Osteoblast (primary cell): ENCODE measurements at regions not wholly inside any gene's neighbourhood (a gene's known extent, or its start where the extent isn't known, plus 50 kb on each side); places are given as distances from the start of the nearest gene placed in this dataset.

Source experiments
- DNase-seq: peaks from one replicate; pipeline ENCODE4 v3.0.0; 2011; ENCODE audit warnings: low spot score, mixed read lengths; ENCODE audit not compliant: insufficient read length; ENCODE audit errors: missing footprints
- H2AFZ ChIP-seq: 2 replicates; pipeline ENCODE4 v1.6.0; 2011; ENCODE audit warnings: mild to moderate bottlenecking, low read length
- H3K27ac ChIP-seq: 2 replicates; pipeline ENCODE4 v1.5.1; 2011; ENCODE audit warnings: mild to moderate bottlenecking, low read depth, low read length, moderate library complexity
- H3K27me3 ChIP-seq: 2 replicates; pipeline ENCODE4 v1.6.0; 2012; ENCODE audit warnings: mild to moderate bottlenecking, control low read depth, inconsistent platforms, low read length, moderate library complexity; ENCODE audit not compliant: insufficient read depth
- H3K36me3 ChIP-seq: 2 replicates; pipeline ENCODE4 v1.5.1; 2011; ENCODE audit warnings: mild to moderate bottlenecking, low read length, control low read depth, moderate library complexity; ENCODE audit not compliant: insufficient read depth
- H3K4me1 ChIP-seq: 2 replicates; pipeline ENCODE4 v1.5.1; 2011; ENCODE audit warnings: mild to moderate bottlenecking, low read length, control low read depth, moderate library complexity; ENCODE audit not compliant: insufficient read depth
- H3K4me2 ChIP-seq: 2 replicates; pipeline ENCODE4 v1.6.0; 2011; ENCODE audit warnings: mild to moderate bottlenecking, low read length; ENCODE audit not compliant: insufficient read depth
- H3K4me3 ChIP-seq: fragments of 200-600 bp; sonication (generic); 3 replicates; pipeline ENCODE4 v1.5.1; 2012; ENCODE audit warnings: mild to moderate bottlenecking, low read length, inconsistent platforms; ENCODE audit not compliant: insufficient read depth
- H3K79me2 ChIP-seq: 2 replicates; pipeline ENCODE4 v1.6.0; 2012; ENCODE audit warnings: mild to moderate bottlenecking, low read length, control low read depth, inconsistent platforms; ENCODE audit not compliant: insufficient read depth
- H3K9me3 ChIP-seq: 2 replicates; pipeline ENCODE4 v1.5.1; 2011; ENCODE audit warnings: low read depth, low read length, control low read depth
- H4K20me1 ChIP-seq: 2 replicates; pipeline ENCODE4 v1.6.0; 2012; ENCODE audit warnings: mild to moderate bottlenecking, low read length, control low read depth; ENCODE audit not compliant: insufficient read depth
- TF ChIP-seq, protein P1 (sequence below): IDR thresholded peaks from 2 replicates; pipeline ENCODE4 v1.5.1; 2011; ENCODE audit warnings: mild to moderate bottlenecking, low read depth, low read length, moderate library complexity; ENCODE audit errors: extremely low read depth

DNA sequence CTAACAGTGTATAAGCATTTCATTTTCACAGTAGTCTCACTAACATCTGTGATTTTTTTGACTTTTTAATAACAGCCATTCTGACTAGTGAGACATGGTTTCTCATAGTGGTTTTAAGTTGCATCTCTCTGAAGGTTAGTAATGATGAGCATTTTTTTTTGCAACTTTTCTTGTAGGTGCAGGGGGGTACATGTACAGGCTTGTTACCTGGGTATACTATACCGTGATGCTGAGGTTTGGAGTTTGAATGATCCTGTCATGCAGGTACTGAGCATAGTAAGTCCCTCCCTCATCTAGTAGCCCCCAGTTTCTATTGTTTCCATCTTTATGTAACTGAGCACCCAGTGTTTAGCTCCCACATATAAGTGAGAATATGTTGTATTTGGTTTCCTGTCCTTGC, 444.6 kb upstream of the DAB2 start:
- H3K27me3 ChIP-seq: no peaks in the 10 kb centered on the region
- no peaks in the 10 kb centered on the region for H3K9me3 ChIP-seq
- H3K27ac ChIP-seq: no peak overlapping the region
- no peaks in the 10 kb centered on the region for H4K20me1 ChIP-seq
- no peak overlapping the region for H2AFZ ChIP-seq
- no peak overlapping the region for H3K4me2 ChIP-seq
- no peak overlapping the region for H3K4me3 ChIP-seq
- no peaks in the 10 kb centered on the region for H3K36me3 ChIP-seq
- no peak for DNase-seq
- no peaks in the 10 kb centered on the region for H3K4me1 ChIP-seq
- no peaks in the 10 kb centered on the region for H3K79me2 ChIP-seq
- TF ChIP-seq, protein P1, sequence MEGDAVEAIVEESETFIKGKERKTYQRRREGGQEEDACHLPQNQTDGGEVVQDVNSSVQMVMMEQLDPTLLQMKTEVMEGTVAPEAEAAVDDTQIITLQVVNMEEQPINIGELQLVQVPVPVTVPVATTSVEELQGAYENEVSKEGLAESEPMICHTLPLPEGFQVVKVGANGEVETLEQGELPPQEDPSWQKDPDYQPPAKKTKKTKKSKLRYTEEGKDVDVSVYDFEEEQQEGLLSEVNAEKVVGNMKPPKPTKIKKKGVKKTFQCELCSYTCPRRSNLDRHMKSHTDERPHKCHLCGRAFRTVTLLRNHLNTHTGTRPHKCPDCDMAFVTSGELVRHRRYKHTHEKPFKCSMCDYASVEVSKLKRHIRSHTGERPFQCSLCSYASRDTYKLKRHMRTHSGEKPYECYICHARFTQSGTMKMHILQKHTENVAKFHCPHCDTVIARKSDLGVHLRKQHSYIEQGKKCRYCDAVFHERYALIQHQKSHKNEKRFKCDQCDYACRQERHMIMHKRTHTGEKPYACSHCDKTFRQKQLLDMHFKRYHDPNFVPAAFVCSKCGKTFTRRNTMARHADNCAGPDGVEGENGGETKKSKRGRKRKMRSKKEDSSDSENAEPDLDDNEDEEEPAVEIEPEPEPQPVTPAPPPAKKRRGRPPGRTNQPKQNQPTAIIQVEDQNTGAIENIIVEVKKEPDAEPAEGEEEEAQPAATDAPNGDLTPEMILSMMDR: no peak

GRCh38 chr5:39867923-39868322, 443.1 kb upstream of the DAB2 start:
- H3K27ac ChIP-seq: no peak overlapping the region
- H3K27me3 ChIP-seq: no peaks in the 10 kb centered on the region
- no peak overlapping the region for H3K4me3 ChIP-seq
- H4K20me1 ChIP-seq: no peaks in the 10 kb centered on the region
- DNase-seq: no peak
- H3K79me2 ChIP-seq: no peaks in the 10 kb centered on the region
- H3K4me2 ChIP-seq: no peak overlapping the region
- H3K9me3 ChIP-seq: no peaks in the 10 kb centered on the region
- TF ChIP-seq, protein P1: no peak
- no peaks in the 10 kb centered on the region for H3K36me3 ChIP-seq
- H2AFZ ChIP-seq: no peak overlapping the region
- no peaks in the 10 kb centered on the region for H3K4me1 ChIP-seq

- Histone ChIP-seq H4K20me1 (no peaks in the 10 kb centered on the region), H3K36me3 (no peaks in the 10 kb centered on the region), H3K79me2 (no peaks in the 10 kb centered on the region), H3K27me3 (no peaks in the 10 kb centered on the region), H3K4me1 (no peaks in the 10 kb centered on the region), H3K4me2 (no peak overlapping the region), H3K4me3 (no peak overlapping the region), H3K27ac (no peak overlapping the region), H2AFZ (no peak overlapping the region), H3K9me3 (no peaks in the 10 kb centered on the region)
- TF ChIP-seq, protein P1: no peak
- no peak for DNase-seq
These were observed 439.3 kb upstream of the DAB2 start for GRCh38 chr5:39863926-39864552.

DNA sequence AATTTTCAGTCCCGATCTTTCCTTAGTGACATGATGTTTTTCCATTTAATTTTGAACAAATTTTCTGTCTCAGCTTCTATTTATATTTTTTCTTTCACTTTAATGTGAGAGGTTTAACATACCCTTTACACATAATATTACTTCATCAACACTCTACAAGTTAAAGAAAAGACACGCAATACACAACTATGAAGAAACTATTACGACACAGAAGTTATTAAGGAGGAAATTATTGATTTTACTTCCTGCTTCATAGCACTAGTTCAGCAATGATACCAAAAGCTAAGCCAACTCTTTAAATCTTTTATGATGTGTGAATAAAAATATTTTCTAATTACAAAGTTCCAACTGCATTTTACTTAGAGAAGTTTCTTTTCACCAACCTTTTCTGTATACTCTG, 432.3 kb upstream of the DAB2 start:
- no peak for DNase-seq

More for the DNA sequence above, 432.3 kb upstream of the DAB2 start:
- Histone ChIP-seq H3K79me2 (no peaks in the 10 kb centered on the region), H3K27ac (no peak overlapping the region), H3K4me3 (no peak overlapping the region), H3K36me3 (no peaks in the 10 kb centered on the region), H3K4me1 (no peaks in the 10 kb centered on the region), H3K27me3 (no peaks in the 10 kb centered on the region), H3K4me2 (no peak overlapping the region), H4K20me1 (no peaks in the 10 kb centered on the region), H2AFZ (no peak overlapping the region), H3K9me3 (no peaks in the 10 kb centered on the region)
- TF ChIP-seq, protein P1: no peak
